ENCODE measurements at regions not wholly inside any gene's neighbourhood (a gene's known extent, or its start where the extent isn't known, plus 50 kb on each side); places are given as distances from the start of the nearest gene placed in this dataset.

GRCh38 chr20:22387452-22387851 is 196.9 kb downstream of the FOXA2 start:
- no peak for DNase-seq (ENCODE audit: low read depth in 1 of 2, low spot score in 1 of 2)
- Histone ChIP-seq H3K27me3 (ENCODE audit: insufficient read depth, poor library complexity, severe bottlenecking) (peaks cover under 1% of the 10 kb centered on the region), H3K4me3 (replicated peaks; ENCODE audit: insufficient read depth, low read length) (no peak overlapping the region), H3K27ac (replicated peaks) (no peak overlapping the region)
- no peak for TF ChIP-seq GABPA (IDR thresholded peaks at IDR 0.05; ENCODE audit: low read depth)
- no peak for TF ChIP-seq CTCF (IDR thresholded peaks at IDR 0.05; ENCODE audit: insufficient read depth, low read length)
- no peak for TF ChIP-seq POLR2AphosphoS5 (IDR thresholded peaks at IDR 0.05; ENCODE audit: low read depth)
- no peak for TF ChIP-seq REST (IDR thresholded peaks at IDR 0.05; ENCODE audit: insufficient replicate concordance, low read depth)
- TF ChIP-seq SPI1 (IDR thresholded peaks at IDR 0.05; ENCODE audit: borderline replicate concordance, low read depth), result no peak

- no peak for DNase-seq (ENCODE audit: low read depth in 1 of 2, low spot score in 1 of 2)
- no peak overlapping the region for H3K27ac ChIP-seq (replicated peaks)
- no peak overlapping the region for H3K4me3 ChIP-seq (replicated peaks; ENCODE audit: insufficient read depth, low read length)
- no peaks in the 10 kb centered on the region for H3K27me3 ChIP-seq (ENCODE audit: insufficient read depth, poor library complexity, severe bottlenecking)
- no peak for TF ChIP-seq GABPA (IDR thresholded peaks at IDR 0.05; ENCODE audit: low read depth)
- no peak for TF ChIP-seq POLR2AphosphoS5 (IDR thresholded peaks at IDR 0.05; ENCODE audit: low read depth)
- no peak for TF ChIP-seq REST (IDR thresholded peaks at IDR 0.05; ENCODE audit: insufficient replicate concordance, low read depth)
- TF ChIP-seq CTCF (IDR thresholded peaks at IDR 0.05; ENCODE audit: insufficient read depth, low read length), result no peak
- TF ChIP-seq SPI1 (IDR thresholded peaks at IDR 0.05; ENCODE audit: borderline replicate concordance, low read depth), result no peak
Observed at GRCh38 chr20:22386306-22386623, 198.1 kb downstream of the FOXA2 start.

GRCh38 chr20:22385602-22386305 is 198.6 kb downstream of the FOXA2 start:
- no peaks in the 10 kb centered on the region for H3K27me3 ChIP-seq (ENCODE audit: insufficient read depth, poor library complexity, severe bottlenecking)
- DNase-seq (ENCODE audit: low read depth in 1 of 2, low spot score in 1 of 2), result no peak
- no peak overlapping the region for H3K4me3 ChIP-seq (replicated peaks; ENCODE audit: insufficient read depth, low read length)
- no peak for TF ChIP-seq GABPA (IDR thresholded peaks at IDR 0.05; ENCODE audit: low read depth)
- TF ChIP-seq POLR2AphosphoS5 (IDR thresholded peaks at IDR 0.05; ENCODE audit: low read depth), result no peak
- TF ChIP-seq SPI1 (IDR thresholded peaks at IDR 0.05; ENCODE audit: borderline replicate concordance, low read depth), result no peak
- TF ChIP-seq CTCF (IDR thresholded peaks at IDR 0.05; ENCODE audit: insufficient read depth, low read length), result no peak
- no peak for TF ChIP-seq REST (IDR thresholded peaks at IDR 0.05; ENCODE audit: insufficient replicate concordance, low read depth)
- no peak overlapping the region for H3K27ac ChIP-seq (replicated peaks)

All from HL-60 (cell line).